ENCODE measurements at regions not wholly inside any gene's neighbourhood (a gene's known extent, or its start where the extent isn't known, plus 50 kb on each side); places are given as distances from the start of the nearest gene placed in this dataset.
A peak's percentile ranks its signal among the peaks of the same experiment; 100 is the strongest.

- no peak overlapping the region for H3K27ac ChIP-seq (ENCODE audit: extremely low read length, insufficient read depth, low read length)
- H3K27me3 ChIP-seq (ENCODE audit: control insufficient read depth in 1 of 2, insufficient read depth in 2 of 2, low read length in 2 of 2): no peaks in the 10 kb centered on the region
- no peak for ATAC-seq
- no peak overlapping the region for H3K4me3 ChIP-seq (replicated peaks in 1 of 3; ENCODE audit: insufficient read depth in 1 of 3, low read depth in 2 of 3, low read length in 3 of 3)
- H4K20me1 ChIP-seq (ENCODE audit: insufficient read depth, low read length): no peaks in the 10 kb centered on the region
- no peak overlapping the region for H2AFZ ChIP-seq (ENCODE audit: low read length)
- TF ChIP-seq ZNF468 (CRISPR knock-in tag; IDR thresholded peaks at IDR 0.05) (no peak), MAFK (conservative IDR thresholded peaks at IDR 0.05 in 1 of 2, IDR thresholded peaks at IDR 0.05 in 1 of 2; ENCODE audit: low read length in 2 of 2) (peak in 1 of 2 experiments; percentile 52; a peak in 1 of 4 replicates), MAFF (IDR thresholded peaks at IDR 0.05; ENCODE audit: low read depth, low read length) (peak; percentile 53; the same call in 1 of the 2 replicates)
- POLR2A ChIA-PET: no interaction called here
- in situ Hi-C loops (cut with HindIII; ENCODE audit: extremely low pct_ligation_motif_present, low pct_unique_long_range_greater_than_20kb) (no loop called here), intact Hi-C loops (cut with micrococcal nuclease; ENCODE audit: unreplicated experiment) (no loop called here)
- no peak for FAIRE-seq
- CTCF ChIA-PET (ENCODE audit: low intra/inter-chr PET ratio, low total read pairs): no interaction called here
- no peak for DNase-seq (ENCODE audit: low spot score)
- no TSS peak for BruUV-seq (replicated peaks)
- 4% methylated on average over 1 of the region's 1 CpG for WGBS (ENCODE audit: low lambda C conversion rate)
- no peaks in the 10 kb centered on the region for H3K4me1 ChIP-seq (ENCODE audit: insufficient read depth, low read length)
- no peaks in the 10 kb centered on the region for H3K9me3 ChIP-seq (ENCODE audit: low read length)
- no peaks in the 10 kb centered on the region for H3K79me2 ChIP-seq (ENCODE audit: insufficient read depth, low read length)
- H3K36me3 ChIP-seq (replicated peaks in 1 of 2; ENCODE audit: control insufficient read depth in 1 of 2, insufficient read depth in 2 of 2, low read length in 2 of 2): no peaks in the 10 kb centered on the region
- no peak overlapping the region for H3K4me2 ChIP-seq (ENCODE audit: low read depth, low read length)
- no peak overlapping the region for H3K9ac ChIP-seq (ENCODE audit: insufficient read depth, low read depth, low read length)
Observed at GRCh38 chr3:62981962-62982361, 106.7 kb upstream of the CADPS start.

- Histone ChIP-seq H3K27ac (ENCODE audit: extremely low read length, insufficient read depth, low read length) (no peak overlapping the region), H4K20me1 (ENCODE audit: insufficient read depth, low read length) (no peaks in the 10 kb centered on the region), H3K4me2 (ENCODE audit: low read depth, low read length) (no peak overlapping the region), H2AFZ (ENCODE audit: low read length) (no peak overlapping the region), H3K4me1 (ENCODE audit: insufficient read depth, low read length) (no peaks in the 10 kb centered on the region), H3K9ac (ENCODE audit: insufficient read depth, low read depth, low read length) (no peak overlapping the region), H3K36me3 (replicated peaks in 1 of 2; ENCODE audit: control insufficient read depth in 1 of 2, insufficient read depth in 2 of 2, low read length in 2 of 2) (no peaks in the 10 kb centered on the region), H3K27me3 (ENCODE audit: control insufficient read depth in 1 of 2, insufficient read depth in 2 of 2, low read length in 2 of 2) (no peaks in the 10 kb centered on the region), H3K4me3 (replicated peaks in 1 of 3; ENCODE audit: insufficient read depth in 1 of 3, low read depth in 2 of 3, low read length in 3 of 3) (no peak overlapping the region), H3K9me3 (ENCODE audit: low read length) (no peaks in the 10 kb centered on the region), H3K79me2 (ENCODE audit: insufficient read depth, low read length) (no peaks in the 10 kb centered on the region)
- ATAC-seq (no peak), DNase-seq (ENCODE audit: low spot score) (no peak), FAIRE-seq (no peak)
- TF ChIP-seq ETS1 (CRISPR knock-in tag; IDR thresholded peaks at IDR 0.05): no peak
- no peak for TF ChIP-seq ZNF24 (IDR thresholded peaks at IDR 0.05)
- TF ChIP-seq ZFP36 (IDR thresholded peaks at IDR 0.05; ENCODE audit: borderline replicate concordance, low read depth, low read length, partially characterized antibody): no peak
- TF ChIP-seq ZFP62 (CRISPR knock-in tag; IDR thresholded peaks at IDR 0.05): no peak
- TF ChIP-seq ZNF446 (CRISPR knock-in tag; IDR thresholded peaks at IDR 0.05): no peak
- TF ChIP-seq ATF7-NPFF (CRISPR knock-in tag; IDR thresholded peaks at IDR 0.05; ENCODE audit: low read depth): no peak
- CTCF ChIA-PET (ENCODE audit: low intra/inter-chr PET ratio, low total read pairs): no interaction called here
- in situ Hi-C loops (cut with HindIII; ENCODE audit: extremely low pct_ligation_motif_present, low pct_unique_long_range_greater_than_20kb) (no loop called here), intact Hi-C loops (cut with micrococcal nuclease; ENCODE audit: unreplicated experiment) (no loop called here)
- WGBS (ENCODE audit: low lambda C conversion rate): 7% methylated on average over 4 of the region's 4 CpGs
- no TSS peak for BruUV-seq (replicated peaks)
- POLR2A ChIA-PET: no interaction called here
Observed at GRCh38 chr3:62982795-62983455, 107.7 kb upstream of the CADPS start.
